Activated CD4-positive, alpha-beta T cell treated with anti-CD3 and anti-CD28 coated beads for 4 hours (primary cell): ENCODE measurements at regions not wholly inside any gene's neighbourhood (a gene's known extent, or its start where the extent isn't known, plus 50 kb on each side); places are given as distances from the start of the nearest gene placed in this dataset.

Experiments used
- DNase-seq, 2 donors: peaks; one replicate each; pipeline ENCODE4 v3.0.0-alpha.2; 2020

- DNase-seq, result no peak
These were observed 125.3 kb upstream of the RXFP2 start for GRCh38 chr13:31614073-31614472.

- DNase-seq, result no peak
These were observed 124.6 kb upstream of the RXFP2 start for GRCh38 chr13:31614704-31615103.

GRCh38 chr13:31625115-31625514, 114.2 kb upstream of the RXFP2 start:
- DNase-seq, result no peak

- no peak for DNase-seq
These were observed 112.1 kb upstream of the RXFP2 start for GRCh38 chr13:31627097-31627845.

- no peak for DNase-seq
These were observed 110.1 kb upstream of the RXFP2 start for GRCh38 chr13:31629085-31629780.

GRCh38 chr13:31631071-31631470, 108.3 kb upstream of the RXFP2 start:
- no peak for DNase-seq

- DNase-seq, result no peak
These were observed 107.6 kb upstream of the RXFP2 start for GRCh38 chr13:31631746-31632145.

- no peak for DNase-seq
These were observed 100.7 kb upstream of the RXFP2 start for GRCh38 chr13:31638577-31638976.

- DNase-seq, result no peak
These were observed 99.7 kb upstream of the RXFP2 start for GRCh38 chr13:31639443-31640163.

- no peak for DNase-seq
These were observed 89.6 kb upstream of the RXFP2 start for GRCh38 chr13:31649766-31650165.

- no peak for DNase-seq
These were observed 85.6 kb upstream of the RXFP2 start for GRCh38 chr13:31653730-31654129.

- DNase-seq, result no peak
These were observed 75.3 kb upstream of the RXFP2 start for GRCh38 chr13:31663880-31664585.

- no peak for DNase-seq
These were observed 68.3 kb upstream of the RXFP2 start for GRCh38 chr13:31670831-31671617.

GRCh38 chr13:31674051-31674450, 65.3 kb upstream of the RXFP2 start:
- DNase-seq, result no peak

- DNase-seq, result no peak
These were observed 63.8 kb upstream of the RXFP2 start for GRCh38 chr13:31675440-31675953.

- no peak for DNase-seq
These were observed 58.2 kb upstream of the RXFP2 start for GRCh38 chr13:31681133-31681532.

GRCh38 chr13:31684466-31684865, 54.9 kb upstream of the RXFP2 start:
- no peak for DNase-seq

- no peak for DNase-seq
These were observed 52.5 kb upstream of the RXFP2 start for GRCh38 chr13:31686670-31687425.
